CD4-positive, alpha-beta T cell treated with Interleukin-4 for 4 hours (primary cell): ENCODE measurements at regions not wholly inside any gene's neighbourhood (a gene's known extent, or its start where the extent isn't known, plus 50 kb on each side); places are given as distances from the start of the nearest gene placed in this dataset.
"Not testable (repeated sequence)": the region's sequence is repeated elsewhere in the genome, so short reads cannot be mapped to it uniquely, and the experiment has no call there.

Experiments
- DNase-seq: peaks from one replicate; pipeline ENCODE4 v3.0.0-alpha.2; 2020

DNA sequence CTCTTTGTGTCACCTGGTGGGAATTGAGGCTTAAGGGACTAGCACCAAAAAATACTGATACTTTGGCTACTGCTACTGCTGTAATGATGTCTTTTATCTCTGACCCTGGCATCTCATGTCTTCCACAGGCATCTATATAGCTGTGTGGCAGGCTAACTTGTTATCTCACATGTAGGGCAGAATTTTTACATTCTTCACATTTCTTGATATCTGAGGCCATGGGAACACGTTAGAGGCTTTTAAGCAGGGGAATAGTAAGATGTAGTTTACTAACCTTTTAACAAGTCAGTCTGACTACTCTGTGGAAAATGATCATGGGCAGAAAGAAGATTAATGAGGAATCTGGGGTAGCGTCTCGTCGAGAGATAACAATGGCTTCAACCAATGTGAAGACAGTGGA is 498.4 kb downstream of the PCNX1 start:
- DNase-seq, result no peak

DNA sequence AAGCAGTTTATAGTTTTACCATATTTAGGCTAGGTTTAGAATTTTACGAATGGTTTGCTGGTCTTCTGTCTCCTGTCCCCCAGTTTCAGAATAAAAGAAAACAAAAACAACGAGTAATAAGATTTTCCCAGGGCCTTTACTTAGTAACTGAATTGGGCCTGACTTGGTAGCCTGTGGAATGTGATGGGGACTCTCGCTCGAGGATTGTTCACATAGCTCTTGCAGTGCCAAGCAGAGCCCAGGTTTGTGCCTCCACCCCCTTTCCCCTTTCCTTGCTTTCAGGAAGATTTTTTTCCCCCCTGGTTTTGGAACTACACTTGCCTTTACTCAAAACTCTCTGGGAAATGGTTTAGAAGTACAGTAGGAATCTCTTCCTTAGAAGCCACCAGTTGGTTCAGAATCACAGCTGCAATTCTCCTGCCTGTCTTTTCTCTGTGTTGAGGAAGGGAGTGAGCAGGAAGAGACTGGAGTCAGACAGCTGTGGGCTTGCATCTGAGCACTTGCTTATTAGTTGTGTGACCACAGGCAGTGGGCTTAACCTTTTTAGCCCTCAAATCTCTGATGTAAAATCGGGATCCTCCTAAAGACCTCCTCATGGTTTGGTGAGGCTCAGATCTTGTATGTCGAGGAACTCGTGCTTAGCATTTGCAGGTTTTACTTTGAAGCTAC is 501.2 kb downstream of the PCNX1 start:
- no peak for DNase-seq

DNA sequence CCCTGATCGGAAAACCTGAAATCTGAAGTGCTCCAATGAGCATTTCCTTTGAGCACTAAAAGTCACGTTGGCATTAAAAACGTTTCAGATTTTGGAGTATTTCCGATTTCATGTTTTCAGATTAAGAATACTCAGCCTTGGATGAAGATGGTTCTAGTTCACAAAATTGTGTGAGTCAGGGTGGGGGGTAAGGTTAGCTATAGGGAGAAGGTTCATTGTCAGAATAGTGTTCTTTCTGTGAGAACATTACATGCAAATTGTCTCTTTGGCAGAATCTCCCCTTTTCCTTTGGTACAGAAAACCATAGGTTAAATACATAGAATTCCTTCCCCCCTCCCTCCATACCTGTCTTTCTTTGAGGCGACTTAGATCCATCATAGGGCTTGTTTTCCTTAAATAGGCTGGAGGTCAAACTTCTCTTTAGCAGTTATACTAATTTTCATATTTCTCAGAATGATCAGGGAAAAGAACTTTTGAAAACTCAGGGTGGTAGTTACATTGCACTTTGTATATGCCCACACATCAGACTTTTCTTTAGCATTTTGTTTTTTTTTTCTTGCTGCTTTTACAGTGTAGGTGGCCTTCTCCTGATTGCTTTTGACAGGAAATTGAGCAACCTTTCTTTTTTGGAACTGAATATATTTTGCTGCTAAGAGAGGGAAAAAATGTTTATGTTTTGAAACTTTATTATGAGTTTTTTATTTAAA is 503.5 kb downstream of the PCNX1 start:
- no peak for DNase-seq

DNA sequence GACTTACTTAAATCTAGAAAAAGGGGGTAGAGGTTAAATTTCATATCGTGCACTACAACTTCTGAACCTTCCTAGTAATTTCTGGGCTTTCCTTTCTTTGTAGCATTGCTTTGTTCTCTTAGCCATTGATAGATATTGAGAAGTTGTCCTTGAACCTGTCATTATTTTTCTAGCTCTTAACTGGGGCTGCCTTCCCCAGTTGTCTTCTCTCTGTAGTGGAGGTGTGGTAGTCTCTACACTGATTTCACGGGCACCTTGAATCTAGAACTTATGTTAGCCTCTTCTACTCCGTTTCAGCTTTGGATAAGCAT is 504.0 kb downstream of the PCNX1 start:
- no peak for DNase-seq

DNA sequence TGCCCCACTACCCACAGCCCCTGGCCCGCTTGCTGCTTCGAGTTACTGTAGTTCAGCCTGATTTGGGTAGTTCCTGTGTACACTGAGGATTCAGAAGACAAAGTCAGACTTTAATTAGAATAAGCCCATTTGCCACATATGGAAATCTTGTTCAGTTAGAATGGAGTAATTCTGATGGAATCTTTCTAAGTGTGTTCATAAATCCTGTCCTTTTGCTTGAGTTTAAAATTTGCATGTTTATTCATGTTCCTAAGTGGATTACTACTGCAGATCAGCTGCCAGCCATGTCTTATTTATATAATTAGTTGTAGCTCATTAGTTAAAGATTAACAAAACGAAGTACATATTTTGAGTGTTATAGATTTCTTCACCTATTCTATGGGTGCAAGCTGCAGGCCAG is 504.5 kb downstream of the PCNX1 start:
- DNase-seq, result no peak

DNA sequence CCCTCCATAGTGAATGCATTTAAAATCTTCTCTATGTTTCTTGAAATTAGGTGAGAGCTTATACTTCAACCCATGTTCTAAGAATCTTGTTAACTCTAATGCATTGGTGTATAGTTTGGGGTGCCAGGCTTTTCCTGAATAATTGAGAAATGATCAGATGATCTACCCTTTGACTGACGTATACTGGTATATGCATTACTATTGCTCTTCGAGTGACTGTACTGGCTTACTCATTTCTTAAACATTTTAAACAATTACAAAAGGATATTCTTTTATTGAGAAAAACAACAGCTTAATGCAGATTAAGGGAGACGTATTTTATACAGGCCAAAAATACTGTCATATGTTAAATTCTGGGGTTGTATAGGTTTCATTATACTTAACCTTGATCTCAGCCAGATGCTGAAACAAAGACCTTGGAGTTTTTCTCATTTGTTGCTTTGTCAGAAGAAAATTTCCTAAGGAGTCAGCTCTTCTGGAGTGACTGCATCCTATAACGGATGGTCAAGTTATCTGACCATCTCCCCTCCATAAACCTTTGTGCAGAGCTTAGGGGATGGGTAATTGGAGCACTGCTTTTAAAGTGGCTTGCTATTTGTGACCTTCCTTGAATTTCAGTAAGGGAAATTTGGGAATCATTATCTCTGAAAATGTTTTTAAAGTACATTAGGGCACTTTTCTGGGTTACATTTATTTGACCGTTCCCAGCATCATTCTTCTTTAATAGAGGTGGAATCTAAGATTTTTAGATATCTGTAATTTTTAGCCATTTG is 507.6 kb downstream of the PCNX1 start:
- no peak for DNase-seq

DNA sequence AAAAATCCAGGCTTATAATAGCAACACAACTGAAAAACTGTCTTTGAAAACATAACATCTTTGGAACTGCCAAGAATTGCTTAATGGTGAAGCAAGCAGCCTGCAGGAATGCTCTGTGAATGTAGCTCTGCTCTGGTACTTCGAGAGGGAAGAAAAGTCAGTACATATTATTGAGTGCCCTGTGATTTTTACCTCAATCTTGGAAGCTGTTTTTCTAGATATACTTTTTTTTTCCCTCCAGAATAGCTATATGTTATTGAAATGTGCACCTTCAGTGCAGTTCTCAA is 508.1 kb downstream of the PCNX1 start:
- DNase-seq, result no peak

DNA sequence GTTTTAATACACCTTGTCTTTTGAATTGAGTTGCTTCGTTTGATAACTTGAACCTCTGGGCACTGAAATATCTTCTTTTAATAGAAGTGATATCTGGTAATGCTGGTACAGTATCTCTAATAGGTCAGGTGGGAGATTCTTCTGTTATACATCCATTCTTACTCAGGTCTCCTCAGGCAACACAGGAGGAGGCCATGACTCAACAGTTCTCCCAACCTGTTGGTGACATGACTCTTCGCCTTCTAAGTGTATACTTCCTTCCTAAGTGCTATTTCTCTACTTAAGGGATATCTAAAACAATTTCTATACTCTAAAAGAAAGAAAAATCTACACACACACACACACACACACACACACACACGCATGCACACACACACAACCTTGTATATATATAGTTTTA is 509.1 kb downstream of the PCNX1 start:
- no peak for DNase-seq

DNA sequence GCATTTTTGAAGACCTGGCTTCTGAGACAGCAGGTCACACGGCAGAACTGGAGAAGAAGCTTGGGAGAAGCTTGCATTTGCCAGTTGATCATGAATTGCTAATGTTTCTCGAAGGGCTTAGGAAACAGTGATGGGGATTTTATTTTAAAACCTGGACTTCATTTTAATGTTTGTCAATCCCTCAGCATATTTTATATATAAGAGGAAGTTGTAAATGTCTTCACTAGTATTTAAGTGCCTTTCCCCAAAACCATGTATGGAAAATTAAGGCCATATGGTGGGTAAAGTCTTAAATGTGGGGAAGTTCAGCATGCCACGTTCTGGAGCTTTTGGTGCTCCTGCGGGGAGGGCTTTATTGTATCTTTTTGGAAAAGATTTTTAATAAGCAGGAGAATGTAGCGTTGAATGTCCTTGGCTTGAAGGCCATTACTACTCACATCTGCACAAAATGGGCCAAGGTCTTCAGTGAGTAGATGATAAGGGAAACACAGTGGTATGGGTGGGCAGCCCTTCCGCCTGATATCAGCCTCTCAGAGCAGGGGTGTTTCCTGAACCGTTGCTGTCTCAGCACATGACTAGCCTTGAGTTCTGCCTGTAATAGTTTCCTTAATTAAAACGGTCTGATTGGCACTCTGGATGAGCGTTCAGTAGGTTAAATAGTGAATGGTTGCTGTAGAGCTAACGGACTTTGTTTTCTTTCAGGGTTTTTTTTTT is 511.4 kb downstream of the PCNX1 start:
- DNase-seq, result no peak

DNA sequence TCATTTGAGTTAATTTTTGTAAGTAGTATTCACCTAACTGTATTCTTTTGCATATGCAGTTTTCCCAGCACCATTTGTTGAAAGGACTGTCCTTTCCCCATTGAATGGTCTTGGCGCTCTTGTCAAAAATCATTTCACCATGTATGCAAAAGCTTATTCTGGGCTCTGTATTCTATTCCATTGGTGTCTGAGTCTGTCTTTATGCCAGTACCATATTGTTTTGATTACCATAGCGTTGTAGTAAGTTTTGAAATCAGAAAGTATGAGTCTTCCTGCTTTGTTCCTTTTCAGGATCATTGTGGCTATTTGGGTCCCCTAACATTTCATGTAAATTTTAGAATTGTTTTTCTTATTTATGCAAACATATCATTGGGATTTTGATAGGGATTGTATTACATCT is 508.7 kb upstream of the RGS6 start:
- DNase-seq, result no peak

DNA sequence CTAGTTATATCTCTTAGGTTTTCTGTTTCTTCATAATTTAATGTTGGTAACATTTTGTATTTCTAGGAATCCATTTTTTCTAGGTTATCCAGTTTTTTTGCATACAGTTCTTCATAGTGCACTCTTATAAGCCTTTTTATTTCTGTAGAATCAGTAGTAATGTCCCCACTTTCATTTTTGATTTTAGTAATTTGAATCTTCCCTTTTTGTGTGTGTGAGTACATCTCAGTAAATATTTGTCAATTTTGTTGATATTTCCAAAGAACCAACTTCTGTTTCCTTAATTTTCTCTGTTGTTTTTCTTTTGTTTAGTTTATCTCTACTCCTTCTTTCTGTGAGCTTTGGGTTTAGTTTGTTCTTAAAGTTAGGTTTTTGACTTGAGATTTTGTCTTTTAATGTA is 507.3 kb upstream of the RGS6 start:
- no peak for DNase-seq

DNA sequence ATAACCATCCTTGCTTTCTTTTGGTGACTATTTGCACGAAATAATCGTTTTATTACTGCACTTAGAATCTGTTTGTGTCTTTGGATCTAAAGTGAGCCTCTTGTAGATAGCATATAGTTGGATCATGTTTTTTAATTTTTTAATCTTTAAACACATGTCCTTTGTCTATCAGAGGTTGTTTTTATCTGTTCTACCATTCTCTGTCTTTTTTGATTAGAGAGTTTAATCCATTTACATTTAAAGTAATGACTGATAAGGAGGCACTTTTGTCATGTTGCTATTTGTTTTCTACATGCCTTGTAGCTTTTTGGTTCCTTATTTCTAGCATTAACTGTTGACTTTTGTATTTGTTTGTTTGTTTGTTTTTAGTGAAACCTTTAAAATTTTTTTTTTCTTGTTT is 506.2 kb upstream of the RGS6 start:
- DNase-seq, result no peak

DNA sequence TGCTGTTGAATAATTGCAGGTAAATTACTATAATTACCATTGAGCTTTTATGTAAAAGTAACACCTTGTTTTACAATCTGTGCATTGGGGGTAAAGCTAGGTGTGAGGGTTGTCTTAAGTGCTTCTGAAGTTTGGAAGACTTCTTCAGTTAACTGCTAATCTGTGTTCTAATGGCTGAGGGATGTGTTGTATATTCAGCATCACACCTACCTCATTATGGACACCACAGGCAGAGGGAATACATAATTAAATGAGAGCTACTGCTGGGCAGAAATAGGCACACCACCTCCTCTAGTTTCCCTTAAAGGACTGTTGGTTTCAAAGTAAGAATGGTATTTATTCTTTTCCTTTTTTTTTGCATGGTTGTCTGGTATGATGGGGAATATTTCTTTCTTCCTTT is 502.3 kb upstream of the RGS6 start:
- no peak for DNase-seq

DNA sequence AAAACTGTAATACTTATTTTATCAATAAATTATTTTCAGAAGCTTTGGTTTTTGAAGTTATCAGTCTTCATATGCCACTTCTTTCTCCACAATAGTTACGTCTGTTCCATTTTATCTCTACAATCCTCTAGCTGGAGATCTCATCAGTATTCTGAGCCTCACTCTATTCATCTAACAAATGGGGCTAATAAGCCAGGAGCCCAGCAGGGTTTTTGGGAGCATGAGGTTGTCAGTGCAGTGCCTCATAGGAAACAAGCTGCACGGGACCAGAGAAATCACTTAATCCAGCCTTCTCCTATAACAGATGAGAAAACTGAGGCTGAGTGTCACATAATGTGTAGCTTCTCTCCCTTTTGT is 501.9 kb upstream of the RGS6 start:
- DNase-seq, result no peak

DNA sequence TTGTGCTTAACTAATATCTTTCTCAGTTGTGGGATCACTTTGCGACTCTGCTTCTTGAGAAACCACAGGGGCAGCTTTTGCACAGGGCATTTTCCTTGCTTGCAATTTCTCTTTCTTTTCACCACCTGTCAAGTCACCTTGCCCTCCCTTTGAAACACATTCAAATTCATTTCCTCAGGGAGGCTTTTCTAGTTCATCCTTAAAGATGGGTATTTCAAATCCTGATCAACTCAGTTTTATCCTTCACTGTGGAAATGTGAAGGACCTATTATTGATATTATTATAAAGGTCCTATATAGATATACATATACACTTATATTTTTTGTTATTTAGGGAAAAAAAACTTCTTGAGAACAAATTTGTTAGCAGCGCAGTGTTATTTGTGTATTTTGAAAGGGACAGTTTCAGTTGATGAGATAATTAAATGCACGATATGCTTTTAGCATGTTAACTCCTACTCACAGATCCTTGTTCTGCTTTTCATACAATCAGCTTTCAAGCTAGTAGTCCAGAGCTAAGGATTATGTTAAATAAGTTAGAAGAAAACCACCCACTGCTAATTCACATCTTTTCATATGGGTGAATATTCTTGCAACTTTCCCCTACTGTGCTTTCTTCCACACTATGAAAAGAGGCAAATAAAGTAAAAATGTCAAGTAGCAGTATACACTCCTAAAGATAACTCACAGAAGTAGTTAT is 501.4 kb upstream of the RGS6 start:
- DNase-seq, result no peak

DNA sequence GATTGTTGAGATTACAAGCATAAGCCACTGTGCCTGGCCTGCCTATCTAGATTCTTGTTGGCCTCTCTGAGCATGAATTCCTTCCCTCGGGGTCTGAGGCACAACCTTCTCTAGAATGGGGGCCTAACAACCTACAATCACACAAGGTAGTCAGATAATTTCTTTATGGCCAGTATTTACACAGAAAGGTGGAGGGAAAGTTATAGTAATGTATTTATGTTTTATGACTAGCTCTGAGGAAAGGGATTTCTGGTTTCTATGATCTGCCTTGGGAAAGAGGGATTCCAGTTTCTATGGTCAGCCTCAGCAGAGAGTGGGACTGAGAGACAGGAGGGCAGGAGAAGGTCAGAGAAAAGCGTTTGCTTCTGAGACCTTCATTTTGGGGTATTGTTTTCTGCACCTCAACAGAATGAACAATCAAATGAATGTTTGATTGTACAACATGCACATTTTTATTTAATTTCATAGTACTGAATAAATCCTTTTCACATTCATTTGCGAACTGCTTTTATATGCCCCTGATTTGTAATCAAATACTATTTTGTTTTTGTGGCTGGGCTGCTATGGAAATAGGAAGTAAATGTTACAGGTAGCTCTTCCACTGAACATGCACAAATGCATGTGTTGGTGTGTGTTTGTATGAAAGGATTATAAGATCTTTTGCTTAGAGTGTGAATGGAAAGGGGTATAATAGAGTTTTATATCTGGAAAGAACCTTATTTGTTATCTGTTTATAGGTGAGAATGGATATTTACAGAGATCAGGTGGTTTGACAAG is 499.7 kb upstream of the RGS6 start:
- DNase-seq, result peak; percentile 10

DNA sequence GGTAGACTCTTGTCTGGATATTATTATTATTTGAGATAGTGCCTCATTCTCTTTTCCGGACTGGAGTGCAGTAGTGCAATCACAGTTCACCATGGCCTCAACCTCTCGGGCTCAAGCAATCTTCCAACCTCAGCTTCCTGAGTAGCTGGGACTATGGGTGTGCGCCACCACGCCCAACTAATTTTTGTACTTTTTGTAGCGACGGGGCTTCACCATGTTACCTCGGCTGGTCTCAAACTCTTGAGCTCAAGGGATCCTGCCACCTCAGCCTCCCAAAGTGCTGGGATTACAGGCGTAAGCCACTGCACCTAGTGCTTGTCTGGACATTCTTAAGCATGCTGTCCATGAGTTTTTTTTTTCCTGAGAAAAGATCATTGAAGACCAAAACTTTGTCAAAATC is 498.9 kb upstream of the RGS6 start:
- no peak for DNase-seq

DNA sequence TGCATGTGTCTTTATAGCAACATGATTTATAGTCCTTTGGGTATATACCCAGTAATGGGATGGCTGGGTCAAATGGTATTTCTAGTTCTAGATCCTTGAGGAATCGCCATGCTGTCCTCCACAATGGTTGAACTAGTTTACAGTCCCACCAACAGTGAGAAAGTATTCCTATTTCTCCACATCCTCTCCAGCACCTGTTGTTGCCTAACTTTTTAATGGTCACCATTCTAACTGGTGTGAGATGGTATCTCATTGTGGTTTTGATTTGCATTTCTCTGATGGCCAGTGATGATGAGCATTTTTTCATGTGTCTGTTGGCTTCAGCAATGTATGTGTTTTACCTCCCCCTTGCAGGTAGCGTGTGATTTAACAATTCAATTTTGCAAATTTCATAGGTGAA is 496.6 kb upstream of the RGS6 start:
- DNase-seq, result not testable (repeated sequence)

DNA sequence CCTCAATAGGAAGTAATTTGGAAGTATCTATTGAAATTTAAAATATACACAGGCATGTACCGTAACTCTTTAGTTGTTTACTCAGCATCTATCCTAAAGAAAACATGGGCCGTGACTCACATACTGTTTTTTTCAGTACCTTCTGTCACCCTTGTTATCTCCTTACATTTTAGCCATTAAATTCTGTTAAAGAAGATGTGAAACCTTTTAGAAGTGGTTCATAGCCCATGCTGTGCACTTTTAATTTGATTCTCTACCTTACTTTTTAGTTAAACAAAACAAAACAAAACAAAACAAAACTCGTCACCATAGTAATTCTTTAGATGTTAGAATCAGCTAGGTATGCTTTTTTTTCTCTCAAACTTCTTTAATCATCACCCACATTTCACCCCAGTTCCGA is 494.4 kb upstream of the RGS6 start:
- DNase-seq, result peak; percentile 24

DNA sequence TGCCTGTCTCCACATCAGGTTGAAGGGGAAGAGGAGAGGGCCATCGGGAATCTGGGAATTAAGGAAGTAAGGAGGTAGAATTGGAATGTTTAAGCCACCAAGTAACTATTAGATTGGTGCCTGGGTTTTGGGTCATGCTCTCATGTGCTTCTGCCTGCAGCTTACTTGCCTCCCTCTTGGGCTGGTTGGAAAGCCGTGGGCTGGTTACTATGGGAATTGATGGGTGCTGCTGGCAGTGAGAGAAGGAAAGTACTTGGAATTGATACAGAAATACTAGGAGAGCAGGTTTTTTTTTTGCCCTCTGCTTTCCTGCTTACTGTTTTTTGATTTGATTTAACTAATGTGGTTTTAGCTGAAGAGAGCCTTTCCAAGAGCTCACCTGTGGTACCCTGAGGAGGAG is 493.5 kb upstream of the RGS6 start:
- DNase-seq, result no peak

DNA sequence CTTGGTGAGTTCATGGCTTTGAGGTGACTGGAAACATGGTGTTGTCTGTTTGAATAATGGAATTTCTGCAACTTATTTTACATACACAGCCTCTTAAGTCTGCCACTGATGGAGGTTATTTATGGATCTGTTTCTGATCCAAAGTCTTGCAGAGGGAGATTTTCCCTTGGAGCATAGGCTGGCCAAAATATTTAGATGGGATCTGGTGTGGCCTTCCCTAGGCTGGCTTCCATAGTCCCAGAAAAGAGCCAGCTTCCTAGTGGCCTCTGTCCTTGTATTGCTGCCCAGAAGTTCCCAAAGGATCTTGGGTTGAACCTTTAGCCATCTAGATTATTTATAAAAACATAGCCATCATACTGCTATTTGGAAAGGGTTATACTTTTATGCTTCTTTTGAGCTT is 491.1 kb upstream of the RGS6 start:
- no peak for DNase-seq

DNA sequence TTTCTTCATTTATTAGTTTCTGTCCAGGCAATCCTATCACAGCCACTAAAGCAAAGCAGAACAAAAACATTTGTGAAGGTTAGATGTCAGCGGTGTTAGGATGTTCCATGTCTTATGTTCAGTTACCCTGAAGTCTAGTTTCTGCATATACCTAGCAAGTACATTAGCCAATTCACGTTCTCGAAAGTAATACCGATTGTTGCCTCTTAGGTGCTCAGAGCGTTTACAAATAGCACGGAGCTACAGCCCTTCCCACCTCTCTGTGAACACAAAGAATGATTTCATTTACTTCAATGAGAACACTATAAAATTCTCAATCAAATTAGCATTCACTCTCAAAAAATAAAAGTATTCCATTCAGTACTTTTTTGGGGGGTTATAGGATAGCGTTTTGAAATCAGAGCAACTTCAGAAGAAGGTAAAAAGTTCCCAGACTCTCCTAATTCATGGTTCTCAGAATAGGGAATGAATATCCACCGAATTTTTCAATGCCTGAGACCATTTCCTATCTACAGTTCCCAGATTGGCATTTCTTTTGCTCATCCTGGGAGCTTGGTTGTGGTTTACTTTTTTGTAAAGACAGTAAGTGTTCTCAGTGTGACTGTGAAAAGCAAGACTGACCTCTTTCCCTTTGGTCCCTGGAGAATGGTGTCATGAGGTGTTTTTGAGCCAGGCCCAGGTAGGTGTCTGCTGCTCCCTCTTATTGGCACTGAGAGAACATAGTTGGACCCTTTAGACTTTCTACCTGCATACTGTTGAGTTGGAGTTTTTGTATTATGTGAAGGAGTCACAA is 488.0 kb upstream of the RGS6 start:
- no peak for DNase-seq
